IMR-90 (cell line): ENCODE measurements at regions not wholly inside any gene's neighbourhood (a gene's known extent, or its start where the extent isn't known, plus 50 kb on each side); places are given as distances from the start of the nearest gene placed in this dataset.

Experiments used
- MAFK ChIP-seq: IDR thresholded peaks from 2 replicates; pipeline ENCODE4 v1.6.1; 2012; ENCODE audit warnings: low read depth, low read length, improper control_type of control experiment
- POLR2A ChIP-seq: IDR thresholded peaks from 2 replicates; pipeline ENCODE4 v1.6.1; 2012; ENCODE audit warnings: mild to moderate bottlenecking, low read depth, low read length
- RAD21 ChIP-seq: IDR thresholded peaks from 2 replicates; pipeline ENCODE4 v1.6.1; 2012; ENCODE audit warnings: low read length, improper control_type of control experiment
- SMC3 ChIP-seq: fragments of 150-350 bp; IDR thresholded peaks from 2 replicates; pipeline ENCODE4 v1.6.1; 2016; ENCODE audit warnings: low read depth, mild to moderate bottlenecking, antibody characterized with exemption, low read length, moderate library complexity
- TF ChIP-seq, protein P1 (sequence below): conservative IDR thresholded peaks from 2 replicates; pipeline ENCODE4 v1.5.1; 2012; ENCODE audit warnings: mild to moderate bottlenecking, low read depth, low read length, improper control_type of control experiment

DNA sequence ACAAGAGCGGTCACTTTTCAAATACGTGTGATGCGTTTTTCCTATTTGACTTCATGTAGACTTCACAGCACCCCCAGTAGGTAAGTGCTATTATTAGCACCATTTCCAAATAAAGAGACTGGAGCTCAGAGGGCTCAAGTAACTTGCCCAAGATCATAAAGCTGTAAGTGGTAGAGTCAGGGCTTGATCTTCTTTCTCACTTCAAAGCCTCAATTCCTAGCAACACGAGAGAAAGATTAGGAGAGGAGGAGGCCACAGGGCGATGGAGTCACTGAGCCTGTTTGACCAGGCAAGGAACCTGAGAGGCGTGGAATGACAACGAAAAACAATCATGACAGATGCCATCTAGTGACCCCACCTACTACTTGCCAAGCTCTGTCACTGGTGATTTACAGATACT is 181.0 kb downstream of the FOXD2 start:
- no peak for TF ChIP-seq MAFK
- TF ChIP-seq, protein P1, sequence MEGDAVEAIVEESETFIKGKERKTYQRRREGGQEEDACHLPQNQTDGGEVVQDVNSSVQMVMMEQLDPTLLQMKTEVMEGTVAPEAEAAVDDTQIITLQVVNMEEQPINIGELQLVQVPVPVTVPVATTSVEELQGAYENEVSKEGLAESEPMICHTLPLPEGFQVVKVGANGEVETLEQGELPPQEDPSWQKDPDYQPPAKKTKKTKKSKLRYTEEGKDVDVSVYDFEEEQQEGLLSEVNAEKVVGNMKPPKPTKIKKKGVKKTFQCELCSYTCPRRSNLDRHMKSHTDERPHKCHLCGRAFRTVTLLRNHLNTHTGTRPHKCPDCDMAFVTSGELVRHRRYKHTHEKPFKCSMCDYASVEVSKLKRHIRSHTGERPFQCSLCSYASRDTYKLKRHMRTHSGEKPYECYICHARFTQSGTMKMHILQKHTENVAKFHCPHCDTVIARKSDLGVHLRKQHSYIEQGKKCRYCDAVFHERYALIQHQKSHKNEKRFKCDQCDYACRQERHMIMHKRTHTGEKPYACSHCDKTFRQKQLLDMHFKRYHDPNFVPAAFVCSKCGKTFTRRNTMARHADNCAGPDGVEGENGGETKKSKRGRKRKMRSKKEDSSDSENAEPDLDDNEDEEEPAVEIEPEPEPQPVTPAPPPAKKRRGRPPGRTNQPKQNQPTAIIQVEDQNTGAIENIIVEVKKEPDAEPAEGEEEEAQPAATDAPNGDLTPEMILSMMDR: no peak
- TF ChIP-seq POLR2A: no peak
- TF ChIP-seq RAD21: no peak
- no peak for TF ChIP-seq SMC3
